GM19035 (cell line): ENCODE measurements at regions not wholly inside any gene's neighbourhood (a gene's known extent, or its start where the extent isn't known, plus 50 kb on each side); places are given as distances from the start of the nearest gene placed in this dataset.
"Not testable (repeated sequence)": the region's sequence is repeated elsewhere in the genome, so short reads cannot be mapped to it uniquely, and the experiment has no call there.

Source experiments
- ATAC-seq: cut with Tn5 transposase; IDR thresholded peaks from one replicate; pipeline ENCODE4 v1.9.1; 2021; ENCODE audit not compliant: unreplicated experiment

DNA sequence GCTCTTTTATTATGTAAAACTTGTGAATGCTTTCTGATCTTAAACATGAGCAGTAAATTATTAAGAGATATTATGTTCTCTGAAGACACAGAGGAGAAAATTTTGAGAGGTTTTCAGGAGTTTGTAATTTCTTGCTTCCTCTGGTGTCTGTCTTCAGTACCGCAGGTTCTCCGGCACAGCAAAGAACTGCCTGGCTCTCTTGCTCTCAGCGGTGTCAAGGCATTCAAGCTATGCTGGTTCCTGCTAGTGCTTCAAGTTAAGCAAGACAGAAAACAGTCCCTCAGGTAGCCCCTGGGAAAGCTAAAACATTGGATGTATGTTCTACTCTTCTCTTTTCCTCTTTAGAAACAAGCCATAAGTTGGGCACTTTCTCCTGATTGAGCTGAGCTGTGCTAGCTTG lies 120.2 kb upstream of the CENPE start:
- no peak for ATAC-seq

DNA sequence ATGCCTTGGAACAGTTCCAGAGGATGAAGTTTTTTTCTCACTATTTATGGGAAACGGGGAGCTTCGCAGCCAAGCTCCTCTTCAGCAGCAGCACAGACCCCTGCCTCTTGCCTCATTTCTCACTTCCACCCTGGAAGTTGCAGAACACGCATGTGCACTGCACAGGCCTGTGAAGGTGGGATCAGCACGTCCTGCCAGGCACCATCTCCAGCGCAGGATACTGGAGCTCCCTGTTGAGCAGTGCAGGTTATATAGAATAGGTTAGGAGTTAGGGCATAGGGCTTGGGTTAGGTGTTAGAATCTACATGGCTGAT lies 110.1 kb upstream of the CENPE start:
- no peak for ATAC-seq

DNA sequence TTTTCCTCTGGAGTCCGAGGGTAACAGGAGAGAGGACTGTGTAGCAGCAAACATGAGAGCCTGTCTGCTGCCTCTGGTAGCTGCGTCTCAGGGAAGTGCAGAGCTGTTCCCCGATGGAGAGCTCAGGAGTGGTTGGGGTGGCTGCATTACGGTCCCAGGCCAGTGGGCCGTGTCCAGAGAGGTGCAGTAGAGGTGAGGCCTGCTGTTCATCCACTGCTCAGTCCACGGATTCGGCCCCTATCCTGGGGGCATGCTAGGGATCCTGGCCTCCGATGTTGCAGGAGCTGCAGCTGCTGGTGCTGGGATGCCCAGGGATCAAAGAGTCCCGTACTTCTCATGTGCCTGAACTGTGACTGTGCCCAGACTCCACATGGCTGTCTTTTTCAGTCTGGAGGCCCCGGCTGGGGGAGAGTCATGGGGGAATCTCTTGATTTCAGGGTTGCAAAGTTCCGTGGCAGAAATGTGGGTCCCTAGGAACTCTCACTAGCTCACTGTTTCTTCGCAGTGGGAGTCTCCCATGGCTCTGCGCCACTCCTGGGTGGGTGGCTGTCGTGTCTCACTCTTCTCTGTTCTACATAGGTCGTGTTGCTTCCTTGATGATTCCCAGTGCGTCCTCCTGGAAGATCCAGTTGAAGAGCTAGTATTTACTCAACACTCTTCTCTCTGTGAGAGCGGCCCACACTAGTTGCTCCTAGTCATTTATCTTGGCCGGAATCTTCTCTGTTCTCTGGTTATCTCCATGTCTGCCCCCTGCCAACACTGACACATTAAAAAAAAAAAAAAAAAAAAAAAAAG lies 109.5 kb upstream of the CENPE start:
- ATAC-seq, result no peak

DNA sequence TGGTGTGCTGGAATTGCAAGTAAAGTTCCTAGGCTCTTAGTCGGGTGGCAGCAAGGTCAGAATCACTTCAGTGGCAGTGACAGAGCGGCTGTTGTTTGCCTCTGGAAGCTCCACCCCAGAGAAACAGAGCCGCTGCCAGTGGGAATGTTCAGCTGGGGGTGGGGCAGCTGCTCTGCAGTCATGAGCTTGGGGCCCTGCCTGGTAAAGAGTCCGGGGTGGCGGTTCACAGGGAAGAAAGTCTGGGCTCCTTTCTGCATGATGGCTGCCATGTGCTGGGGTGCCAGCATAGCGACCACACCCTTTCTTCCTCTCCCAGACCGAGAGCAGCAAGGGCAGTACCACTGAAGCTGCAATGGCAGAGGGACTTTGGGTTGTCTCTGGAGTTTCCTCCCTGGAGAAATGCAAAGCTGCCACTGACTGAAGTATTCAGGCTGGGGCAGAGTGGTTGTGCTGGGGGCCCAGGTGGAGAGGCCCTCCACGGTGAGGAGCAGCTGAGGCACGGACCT lies 108.8 kb upstream of the CENPE start:
- ATAC-seq, result no peak

DNA sequence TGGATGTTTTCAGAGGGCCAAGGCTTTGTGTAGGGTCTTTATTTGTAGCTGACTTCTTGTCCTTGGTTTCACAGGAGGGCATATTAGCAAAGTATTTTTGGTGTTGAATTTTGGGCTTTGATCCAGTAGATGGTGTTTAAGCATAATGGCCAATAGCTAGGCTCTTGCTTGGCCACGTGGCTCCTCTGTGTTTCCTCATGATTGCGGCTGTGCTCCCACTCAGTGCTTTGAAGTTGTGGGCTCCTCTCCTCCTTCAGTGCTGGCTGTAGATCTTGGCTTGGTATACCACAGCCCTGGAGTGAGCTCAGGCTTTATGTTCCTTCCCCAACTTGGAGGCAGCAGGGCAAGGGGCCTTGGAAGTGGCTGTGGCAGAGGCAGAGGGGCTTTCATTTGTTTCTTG lies 107.2 kb upstream of the CENPE start:
- no peak for ATAC-seq

DNA sequence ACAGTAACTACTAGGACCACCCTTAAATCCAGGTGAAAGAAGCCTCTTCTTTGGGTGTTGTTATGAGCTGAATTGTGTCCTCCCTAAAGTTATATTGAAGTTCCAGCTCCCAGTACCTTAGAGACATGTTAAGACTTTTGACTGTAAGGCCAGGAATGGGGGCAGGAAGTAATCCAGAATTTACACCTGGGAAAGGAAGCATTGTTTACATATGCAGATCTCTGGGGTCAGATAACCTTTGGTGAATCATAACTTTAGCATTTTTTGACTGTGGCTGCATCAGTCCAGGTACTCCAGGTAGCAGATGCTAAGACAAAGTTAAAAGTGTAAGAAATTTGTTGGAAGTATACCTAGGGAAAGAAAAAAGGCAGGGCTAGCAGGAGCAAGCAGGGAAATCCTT lies 104.9 kb upstream of the CENPE start:
- no peak for ATAC-seq

DNA sequence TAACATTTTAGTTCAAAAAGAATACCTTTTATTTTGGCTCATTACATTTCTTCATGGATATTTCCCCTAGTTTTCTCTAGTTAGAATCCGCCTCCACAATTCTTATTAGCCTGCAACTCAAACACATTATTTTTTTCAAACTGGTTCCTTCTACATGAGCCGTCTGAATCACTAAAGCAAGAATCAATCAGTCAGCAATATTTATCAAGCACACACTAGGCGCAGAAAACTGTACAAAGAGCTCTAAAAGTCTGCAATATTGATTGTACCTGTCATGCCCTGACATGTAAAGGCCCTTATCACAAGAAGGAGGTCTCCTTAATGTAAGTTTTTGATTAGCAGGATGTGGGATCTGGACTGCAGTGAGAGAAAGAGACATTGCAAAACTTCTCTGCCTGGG lies 94.8 kb upstream of the CENPE start:
- no peak for ATAC-seq

DNA sequence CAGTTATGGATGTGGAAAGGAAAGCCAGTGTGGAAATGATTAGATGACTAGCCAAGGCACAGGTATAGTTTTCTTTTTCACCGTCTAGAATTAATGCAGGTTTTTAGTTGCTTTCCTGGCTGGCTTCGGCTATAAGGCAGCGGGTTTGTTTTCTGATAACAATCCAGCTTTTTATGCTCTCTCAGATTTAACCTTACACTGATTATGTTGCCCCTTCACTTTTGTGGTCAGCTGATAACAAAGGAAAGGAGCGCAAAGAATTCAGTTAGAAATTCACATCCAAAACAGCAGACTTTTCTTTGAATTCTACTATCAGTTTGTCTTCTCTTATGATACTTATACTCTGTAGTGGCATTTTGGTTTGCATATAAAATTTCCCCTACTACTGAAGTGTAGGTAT lies 94.2 kb upstream of the CENPE start:
- ATAC-seq, result no peak

DNA sequence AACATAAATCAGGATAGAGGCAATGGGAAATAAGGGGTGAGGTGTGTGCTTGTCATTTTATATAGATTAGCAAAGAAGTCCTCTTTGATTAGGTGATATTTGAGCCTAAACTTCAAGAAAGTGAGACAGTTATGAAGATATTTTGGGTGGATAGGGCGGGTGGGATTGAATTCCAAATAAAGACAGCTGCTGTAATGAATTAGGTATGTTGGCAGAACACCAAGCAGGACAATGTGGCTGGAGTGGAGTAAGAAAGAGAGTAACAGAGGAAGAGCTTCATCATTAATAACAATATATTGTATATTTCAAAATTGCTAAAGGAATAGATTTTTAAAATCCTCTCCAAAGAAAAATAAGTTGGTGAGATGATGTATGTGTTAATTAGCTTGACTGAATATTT lies 91.0 kb upstream of the CENPE start:
- ATAC-seq, result no peak

DNA sequence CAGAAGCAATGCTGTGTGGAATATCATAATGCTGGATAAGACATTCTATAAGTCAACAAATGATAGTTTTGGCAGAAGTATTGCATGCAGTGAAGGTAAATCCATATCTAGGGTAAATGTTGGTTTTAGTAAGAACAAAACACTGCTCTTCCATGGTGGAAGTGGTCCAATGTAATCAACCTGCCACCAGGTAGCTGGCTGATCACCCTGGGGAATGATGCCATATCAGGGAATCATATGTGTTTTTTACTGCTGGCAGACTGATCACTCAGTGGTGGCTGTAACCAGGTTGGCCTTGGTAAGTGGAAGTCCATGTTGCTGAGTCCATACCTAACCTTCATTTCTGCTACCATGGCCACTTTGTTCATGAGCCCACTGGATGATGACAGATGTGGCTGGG lies 74.0 kb upstream of the CENPE start:
- ATAC-seq, result no peak

DNA sequence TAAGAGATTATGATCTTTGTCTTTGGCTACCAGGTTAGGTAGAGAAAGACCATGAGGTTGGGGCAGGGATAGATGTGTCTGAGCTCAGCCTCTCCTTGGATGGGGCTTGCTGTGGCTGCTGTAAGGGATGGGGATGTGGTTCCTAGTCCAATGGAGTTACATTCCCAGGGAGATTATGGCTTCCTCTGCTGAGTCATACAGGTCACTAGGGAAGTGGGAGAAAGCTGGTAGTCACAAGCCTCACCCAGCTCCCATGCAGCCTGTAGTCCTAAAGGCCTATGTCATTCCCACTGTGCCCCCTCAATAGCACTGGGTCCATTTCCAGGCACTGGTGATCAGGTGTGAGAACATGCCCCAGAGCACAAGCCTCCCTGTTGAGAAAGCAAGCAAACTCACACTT lies 70.6 kb upstream of the CENPE start:
- ATAC-seq, result no peak

DNA sequence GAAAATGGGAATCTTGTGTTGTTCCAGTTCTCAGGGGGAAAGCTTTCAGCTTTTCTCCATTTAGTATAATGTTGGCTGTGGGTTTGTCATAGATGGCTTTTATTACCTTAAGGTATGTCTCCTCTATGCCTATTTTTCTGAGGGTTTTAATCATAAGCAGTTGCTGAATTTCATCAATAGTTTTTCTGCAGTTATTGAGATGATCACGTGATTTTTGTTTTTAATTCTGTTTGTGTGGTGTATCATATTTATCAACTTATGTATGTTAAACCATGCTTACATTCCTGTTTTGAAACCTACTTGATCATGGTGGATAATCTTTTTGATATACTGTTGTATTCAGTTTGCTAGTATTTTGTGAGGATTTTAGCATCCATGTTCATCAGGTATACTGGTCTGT lies 66.8 kb upstream of the CENPE start:
- no peak for ATAC-seq

DNA sequence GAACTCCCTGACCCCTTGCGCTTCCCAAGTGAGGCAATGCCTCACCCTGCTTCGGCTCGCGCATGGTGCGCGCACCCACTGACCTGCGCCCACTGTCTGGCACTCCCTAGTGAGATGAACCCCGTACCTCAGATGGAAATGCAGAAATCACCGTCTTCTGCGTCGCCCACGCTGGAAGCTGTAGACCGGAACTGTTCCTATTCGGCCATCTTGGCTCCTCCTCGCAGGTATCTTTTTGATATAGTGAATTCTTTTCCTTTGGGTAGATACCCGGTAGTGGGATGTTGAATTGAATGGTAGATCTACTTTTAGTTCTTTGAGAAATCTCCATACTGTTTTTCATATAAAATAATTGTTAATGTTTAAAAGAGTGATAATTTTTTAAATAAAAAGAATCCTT lies 57.9 kb upstream of the CENPE start:
- ATAC-seq, result not testable (repeated sequence)
